ENCODE measurements at regions not wholly inside any gene's neighbourhood (a gene's known extent, or its start where the extent isn't known, plus 50 kb on each side); places are given as distances from the start of the nearest gene placed in this dataset.

DNA sequence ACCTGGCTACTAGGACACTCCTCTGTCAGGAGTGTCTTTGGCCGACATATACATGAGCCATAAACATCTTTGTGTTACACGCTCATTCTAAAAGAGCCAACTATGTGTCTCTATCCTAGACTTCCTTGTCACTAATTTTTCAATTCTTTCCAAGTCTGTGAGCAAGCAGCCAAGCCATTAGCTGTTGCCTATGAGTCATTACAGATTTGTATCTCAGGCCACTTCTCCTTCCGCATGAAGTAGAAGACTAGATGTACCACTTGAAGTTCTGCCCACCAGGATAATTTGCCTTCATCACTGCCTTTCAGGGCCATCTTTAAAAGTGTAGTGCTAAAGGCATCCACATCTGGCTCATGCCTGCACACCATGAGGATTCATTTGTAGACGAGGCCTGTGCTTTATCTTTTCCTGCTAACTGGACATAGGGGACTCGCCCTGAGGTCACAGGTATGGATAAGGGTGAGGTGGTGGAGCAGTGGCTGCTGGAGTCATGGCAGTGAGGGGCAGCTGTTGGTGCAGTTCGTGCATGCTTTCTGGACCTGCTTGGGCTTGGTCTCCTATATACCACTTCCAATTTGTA, 126.1 kb upstream of the KL start:
- Histone ChIP-seq H3K4me2 (ENCODE audit: low read length) (no peak overlapping the region), H3K27ac (ENCODE audit: low read depth, low read length) (no peak overlapping the region), H3K36me3 (ENCODE audit: control insufficient read depth in 1 of 2, insufficient read depth in 2 of 2, low read length in 2 of 2) (no peaks in the 10 kb centered on the region), H3K9me3 (ENCODE audit: control insufficient read depth in 1 of 2, insufficient read depth in 1 of 2, low read depth in 1 of 2, low read length in 2 of 2) (no peaks in the 10 kb centered on the region), H3K9ac (ENCODE audit: low read length) (no peak overlapping the region), H3K79me2 (ENCODE audit: insufficient read depth, low read length) (no peaks in the 10 kb centered on the region), H3K4me1 (ENCODE audit: control insufficient read depth in 1 of 2, insufficient read depth in 2 of 2, low read length in 2 of 2) (no peaks in the 10 kb centered on the region), H3K9me2 (ENCODE audit: insufficient read depth) (no peaks in the 10 kb centered on the region), H3K27me3 (ENCODE audit: insufficient read depth, low read length) (no peaks in the 10 kb centered on the region), H3K4me3 (replicated peaks in 1 of 2; ENCODE audit: low read depth in 1 of 2, low read length in 2 of 2) (no peak overlapping the region), H2AFZ (ENCODE audit: low read depth, low read length, poor library complexity, severe bottlenecking) (no peak overlapping the region), H4K20me1 (ENCODE audit: insufficient read depth) (no peaks in the 10 kb centered on the region)
- DNase-seq (ENCODE audit: low read depth, low spot score), result no peak
- intact Hi-C loops (cut with micrococcal nuclease), result no loop called here
- CTCF ChIA-PET, result no interaction called here
- no TSS peak for BruUV-seq (replicated peaks)
- POLR2A ChIA-PET, result no interaction called here
- ATAC-seq, result no peak
- RAD21 ChIA-PET (ENCODE audit: low non-redundant PET in 1 of 2, low total read pairs in 2 of 2, uncharacterized antibody in 2 of 2, unreplicated experiment in 2 of 2), result no interaction called here
- TF ChIP-seq FOSL1 (IDR thresholded peaks at IDR 0.05; ENCODE audit: low read depth) (no peak), EZH2phosphoT487 (IDR thresholded peaks at IDR 0.05; ENCODE audit: borderline replicate concordance) (no peak), ZFX (IDR thresholded peaks at IDR 0.05) (no peak), ELF1 (IDR thresholded peaks at IDR 0.05; ENCODE audit: borderline replicate concordance, low read depth) (no peak)

DNA sequence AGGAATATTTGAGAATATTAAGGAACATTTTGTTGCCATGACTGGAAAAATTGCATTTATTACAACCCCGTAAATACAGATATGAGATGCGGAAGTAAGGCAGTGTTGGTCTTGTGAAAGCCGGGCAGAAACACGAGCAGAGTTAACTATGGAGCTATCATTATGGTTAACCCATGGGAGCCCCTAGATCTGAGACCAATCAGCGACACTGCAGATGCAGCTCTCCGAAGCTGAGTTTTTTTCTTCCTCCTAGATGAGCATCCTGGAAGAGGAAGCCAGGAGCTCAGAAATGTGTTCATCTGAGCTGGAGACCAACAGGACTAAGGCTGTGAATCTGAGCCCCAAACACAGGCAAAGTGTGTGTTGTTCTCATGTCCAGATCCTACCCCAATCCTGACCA, 123.0 kb upstream of the KL start:
- no peak for DNase-seq (ENCODE audit: low read depth, low spot score)
- Histone ChIP-seq H3K36me3 (ENCODE audit: control insufficient read depth in 1 of 2, insufficient read depth in 2 of 2, low read length in 2 of 2) (no peaks in the 10 kb centered on the region), H3K79me2 (ENCODE audit: insufficient read depth, low read length) (no peaks in the 10 kb centered on the region), H3K4me3 (replicated peaks in 1 of 2; ENCODE audit: low read depth in 1 of 2, low read length in 2 of 2) (no peak overlapping the region), H3K4me2 (ENCODE audit: low read length) (no peak overlapping the region), H3K27ac (ENCODE audit: low read depth, low read length) (no peak overlapping the region), H2AFZ (ENCODE audit: low read depth, low read length, poor library complexity, severe bottlenecking) (no peak overlapping the region), H3K9me2 (ENCODE audit: insufficient read depth) (no peaks in the 10 kb centered on the region), H3K4me1 (ENCODE audit: control insufficient read depth in 1 of 2, insufficient read depth in 2 of 2, low read length in 2 of 2) (no peaks in the 10 kb centered on the region), H3K9ac (ENCODE audit: low read length) (no peak overlapping the region), H4K20me1 (ENCODE audit: insufficient read depth) (no peaks in the 10 kb centered on the region), H3K27me3 (ENCODE audit: insufficient read depth, low read length) (no peaks in the 10 kb centered on the region), H3K9me3 (ENCODE audit: control insufficient read depth in 1 of 2, insufficient read depth in 1 of 2, low read depth in 1 of 2, low read length in 2 of 2) (no peaks in the 10 kb centered on the region)
- intact Hi-C loops (cut with micrococcal nuclease), result no loop called here
- CTCF ChIA-PET, result no interaction called here
- RAD21 ChIA-PET (ENCODE audit: low non-redundant PET in 1 of 2, low total read pairs in 2 of 2, uncharacterized antibody in 2 of 2, unreplicated experiment in 2 of 2), result no interaction called here
- BruUV-seq (replicated peaks), result no TSS peak
- POLR2A ChIA-PET, result no interaction called here
- TF ChIP-seq CTCF (IDR thresholded peaks at IDR 0.05 in 2 of 3, conservative IDR thresholded peaks at IDR 0.05 in 1 of 3; ENCODE audit: borderline replicate concordance in 1 of 3, insufficient read depth in 1 of 3, low read depth in 2 of 3, low read length in 2 of 3), result no peak
- TF ChIP-seq SIN3A (IDR thresholded peaks at IDR 0.05; ENCODE audit: low read depth), result no peak
- no peak for TF ChIP-seq CEBPB (IDR thresholded peaks at IDR 0.05; ENCODE audit: low read depth)
- TF ChIP-seq MAX (IDR thresholded peaks at IDR 0.05), result no peak
- no peak for TF ChIP-seq POLR2AphosphoS5 (IDR thresholded peaks at IDR 0.05; ENCODE audit: low read depth, low read length)
- TF ChIP-seq SP1 (IDR thresholded peaks at IDR 0.05; ENCODE audit: low read depth), result no peak
- TF ChIP-seq RAD21 (IDR thresholded peaks at IDR 0.05; ENCODE audit: low read depth), result no peak
- no peak for TF ChIP-seq EZH2phosphoT487 (IDR thresholded peaks at IDR 0.05; ENCODE audit: borderline replicate concordance)
- no peak for TF ChIP-seq EZH2 (IDR thresholded peaks at IDR 0.05)
- TF ChIP-seq ELF1 (IDR thresholded peaks at IDR 0.05; ENCODE audit: borderline replicate concordance, low read depth), result no peak
- TF ChIP-seq, protein P1, sequence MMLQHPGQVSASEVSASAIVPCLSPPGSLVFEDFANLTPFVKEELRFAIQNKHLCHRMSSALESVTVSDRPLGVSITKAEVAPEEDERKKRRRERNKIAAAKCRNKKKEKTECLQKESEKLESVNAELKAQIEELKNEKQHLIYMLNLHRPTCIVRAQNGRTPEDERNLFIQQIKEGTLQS (IDR thresholded peaks at IDR 0.05), result no peak
- ATAC-seq, result no peak

Data from HCT116 (cell line).